GM23248 (cell line): ENCODE measurements at regions not wholly inside any gene's neighbourhood (a gene's known extent, or its start where the extent isn't known, plus 50 kb on each side); places are given as distances from the start of the nearest gene placed in this dataset.

ENCODE experiments used
- EZH2 ChIP-seq: fragments of 200-600 bp; sonication (generic); IDR thresholded peaks from 2 replicates; pipeline ENCODE4 v1.6.1; 2018; ENCODE audit warnings: antibody characterized with exemption, mild to moderate bottlenecking; ENCODE audit not compliant: insufficient read depth, poor library complexity, severe bottlenecking
- EZH2phosphoT487 ChIP-seq: fragments of 200-600 bp; sonication (generic); IDR thresholded peaks from 2 replicates; pipeline ENCODE4 v1.6.1; 2018; ENCODE audit warnings: antibody characterized with exemption, moderate library complexity, mild to moderate bottlenecking, low read depth; ENCODE audit not compliant: insufficient read depth

DNA sequence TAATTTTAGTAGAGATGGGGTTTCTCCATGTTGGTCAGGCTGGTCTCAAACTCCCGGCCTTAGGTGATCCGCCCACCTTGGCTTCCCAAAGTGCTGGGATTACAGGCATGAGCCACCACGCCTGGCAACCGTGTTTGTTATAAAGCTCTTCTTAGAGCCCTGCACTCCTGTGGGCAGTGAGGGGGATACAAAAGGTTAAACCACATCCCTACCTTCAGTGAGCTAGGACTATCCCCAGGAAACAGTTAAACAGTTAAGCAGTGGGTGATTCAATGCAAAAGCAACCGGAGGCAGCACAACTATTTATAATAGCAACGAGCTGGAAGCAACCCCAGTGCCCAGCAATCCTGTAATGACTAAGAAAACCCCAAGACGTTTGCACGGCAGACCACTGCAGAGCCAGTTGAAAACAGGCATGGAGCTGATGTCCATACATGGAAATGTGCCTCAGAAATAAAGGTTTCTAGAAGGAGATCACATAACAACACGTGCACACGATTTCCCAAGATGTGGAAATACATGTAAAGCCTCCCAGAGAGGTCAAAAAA, 107.2 kb upstream of the LYZL2 start:
- no peak for TF ChIP-seq EZH2
- TF ChIP-seq EZH2phosphoT487 = no peak
